ENCODE measurements at regions not wholly inside any gene's neighbourhood (a gene's known extent, or its start where the extent isn't known, plus 50 kb on each side); places are given as distances from the start of the nearest gene placed in this dataset.
A peak's percentile ranks its signal among the peaks of the same experiment; 100 is the strongest.
"Not testable (repeated sequence)": the region's sequence is repeated elsewhere in the genome, so short reads cannot be mapped to it uniquely, and the experiment has no call there.

DNA sequence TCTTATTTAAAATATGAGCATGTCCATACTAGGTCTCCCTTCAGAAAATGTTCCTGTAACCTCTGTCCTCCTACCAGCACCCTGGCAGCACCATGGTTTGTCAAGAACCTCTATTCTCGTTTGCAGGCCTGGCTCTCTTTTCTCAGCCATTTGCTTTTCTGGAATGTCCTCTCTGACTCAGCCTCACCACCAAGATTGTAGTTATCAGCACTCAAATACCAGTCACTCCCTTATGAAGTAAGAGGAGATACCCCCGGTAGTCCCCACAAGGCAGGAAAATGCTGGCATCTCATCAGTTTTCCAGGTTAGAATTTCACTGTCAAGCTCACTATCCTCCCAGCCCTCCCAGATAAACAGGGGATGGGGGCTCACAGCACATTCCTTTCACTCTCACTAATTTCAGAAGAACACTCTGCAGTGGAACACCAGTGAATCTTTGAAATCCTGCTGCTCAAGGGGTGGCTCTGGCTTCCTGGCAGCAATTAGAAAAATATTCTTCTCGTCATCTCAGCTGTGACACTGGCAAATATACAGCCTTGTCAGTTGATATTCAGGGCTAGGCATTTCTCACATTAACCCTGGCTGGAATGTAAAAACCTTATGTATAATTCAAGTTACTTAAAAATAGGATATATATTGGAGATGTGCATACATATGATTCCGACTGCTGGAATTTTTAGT, 129.2 kb downstream of the TBX18 start:
- DNase-seq: no peak

- no peak for DNase-seq
These were observed 130.6 kb downstream of the TBX18 start for GRCh38 chr6:84633771-84634170.

DNA sequence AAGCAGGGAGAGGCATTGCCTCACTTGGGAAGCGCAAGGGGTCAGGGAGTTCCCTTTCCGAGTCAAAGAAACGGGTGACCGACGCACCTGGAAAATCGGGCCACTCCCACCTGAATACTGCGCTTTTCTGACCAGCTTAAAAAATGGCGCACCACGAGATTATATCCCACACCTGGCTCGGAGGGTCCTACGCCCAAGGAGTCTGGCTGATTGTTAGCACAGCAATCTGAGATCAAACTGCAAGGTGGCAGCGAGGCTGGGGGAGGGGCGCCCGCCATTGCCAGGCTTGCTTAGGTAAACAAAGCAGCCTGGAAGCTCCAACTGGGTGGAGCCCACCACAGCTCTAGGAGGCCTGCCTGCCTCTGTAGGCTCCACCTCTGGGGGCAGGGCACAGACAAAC, 137.9 kb downstream of the TBX18 start:
- not testable (repeated sequence) for DNase-seq

GRCh38 chr6:84625506-84625905, 138.9 kb downstream of the TBX18 start:
- DNase-seq: no peak

GRCh38 chr6:84623956-84624680, 140.3 kb downstream of the TBX18 start:
- no peak for DNase-seq

- no peak for DNase-seq
These were observed 145.6 kb downstream of the TBX18 start for GRCh38 chr6:84618836-84619235.

- DNase-seq: no peak
These were observed 146.2 kb downstream of the TBX18 start for GRCh38 chr6:84618046-84618752.

DNA sequence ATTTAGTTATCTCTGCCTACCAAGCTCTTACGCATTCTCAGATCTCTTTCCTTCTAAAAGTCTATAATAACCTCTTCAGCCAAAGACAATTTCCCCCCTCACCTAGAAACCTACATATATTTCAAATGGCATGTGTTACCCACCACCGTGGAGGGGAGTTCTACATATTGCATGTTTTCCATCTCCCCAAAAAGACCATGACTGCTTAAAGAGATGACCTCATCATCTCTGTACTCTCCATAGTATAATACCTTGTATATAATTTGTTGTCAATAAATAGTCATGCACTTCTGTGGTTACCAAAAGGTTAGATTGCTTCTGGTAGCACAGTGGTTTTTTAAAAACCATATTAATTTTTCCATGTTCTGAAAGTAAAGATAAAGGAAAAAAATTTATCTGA, 148.4 kb downstream of the TBX18 start:
- no peak for DNase-seq

DNA sequence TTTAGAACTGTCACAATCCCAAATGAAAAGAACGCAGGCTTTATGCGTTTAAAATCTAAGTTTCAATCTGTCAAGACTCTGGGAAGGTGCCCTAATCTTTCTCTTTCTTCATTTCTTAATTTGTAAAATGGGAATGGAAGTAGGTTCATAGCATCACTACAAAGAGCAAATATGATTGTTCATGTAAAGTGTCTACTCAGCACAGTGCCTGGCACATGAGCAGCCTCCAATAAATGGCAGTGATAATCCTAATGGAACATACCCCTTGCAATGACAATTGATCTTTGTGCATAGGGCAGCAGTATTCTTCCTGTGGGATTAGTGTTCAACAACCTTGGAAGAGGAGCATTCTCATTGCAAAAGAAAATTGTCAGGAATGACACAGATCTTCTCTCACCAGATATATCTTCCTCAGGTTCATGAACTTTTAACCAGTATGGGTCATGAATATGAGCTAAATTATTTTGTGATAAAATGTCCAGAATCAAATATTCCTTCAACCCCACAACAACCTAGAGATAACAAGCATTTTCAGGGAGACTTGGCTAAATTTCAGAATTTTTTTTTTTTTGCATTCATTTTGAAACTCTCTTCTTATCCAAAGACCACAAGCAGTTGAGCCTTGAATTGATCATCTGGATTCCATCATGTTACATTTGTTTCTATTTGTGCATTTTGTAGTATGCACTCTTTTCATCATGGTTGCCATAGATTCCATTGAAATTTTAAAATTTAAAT, 149.1 kb downstream of the TBX18 start:
- no peak for DNase-seq

DNA sequence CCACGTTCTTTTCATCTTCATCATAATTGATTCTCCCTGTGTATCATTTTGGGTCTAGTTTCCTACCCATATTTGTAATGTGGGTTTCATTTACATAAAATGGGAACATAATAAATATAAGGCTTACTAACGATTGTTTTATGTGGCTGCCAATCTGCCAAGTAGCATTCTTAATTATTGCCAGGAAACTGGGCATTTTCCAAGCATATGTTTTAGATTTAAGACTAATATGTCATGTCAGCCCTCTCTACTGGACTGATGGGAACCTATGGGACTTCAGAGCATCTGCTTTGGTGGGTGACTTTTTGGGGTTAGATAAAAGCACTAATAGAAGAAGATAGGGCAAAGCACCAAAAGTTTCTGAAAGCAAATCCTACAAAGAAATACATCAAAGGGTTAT, 157.5 kb downstream of the TBX18 start:
- DNase-seq: no peak

- no peak for DNase-seq
These were observed 159.1 kb downstream of the TBX18 start for GRCh38 chr6:84605298-84605697.

DNA sequence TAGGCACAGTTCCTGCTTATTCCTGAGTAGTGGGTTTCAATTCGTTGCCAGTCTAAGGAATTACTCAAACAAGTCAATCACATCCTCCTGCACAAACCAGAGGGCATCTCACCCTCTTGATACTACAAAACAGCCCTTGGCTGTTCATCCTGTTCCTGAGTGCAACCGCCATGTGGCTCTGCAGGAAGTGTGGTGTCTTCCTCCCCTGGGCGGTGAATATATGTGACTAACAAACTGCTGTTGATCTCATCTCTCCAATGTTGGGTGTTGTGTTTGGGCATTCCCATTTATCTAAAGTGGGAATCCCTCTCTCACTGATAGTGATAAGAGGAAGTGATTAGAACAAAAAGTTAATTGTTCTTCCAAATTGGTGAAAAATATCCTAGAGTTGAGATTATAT, 163.0 kb downstream of the TBX18 start:
- DNase-seq: no peak

- DNase-seq: no peak
These were observed 164.4 kb downstream of the TBX18 start for GRCh38 chr6:84599991-84600390.

- DNase-seq: no peak
These were observed 167.0 kb downstream of the TBX18 start for GRCh38 chr6:84597238-84597875.

- no peak for DNase-seq
These were observed 167.9 kb downstream of the TBX18 start for GRCh38 chr6:84596488-84596887.

- no peak for DNase-seq
These were observed 175.7 kb downstream of the TBX18 start for GRCh38 chr6:84588697-84589080.

GRCh38 chr6:84587994-84588696, 176.3 kb downstream of the TBX18 start:
- peak; percentile 74 for DNase-seq

- DNase-seq: not testable (repeated sequence)
These were observed 177.0 kb downstream of the TBX18 start for GRCh38 chr6:84587202-84587940.

DNA sequence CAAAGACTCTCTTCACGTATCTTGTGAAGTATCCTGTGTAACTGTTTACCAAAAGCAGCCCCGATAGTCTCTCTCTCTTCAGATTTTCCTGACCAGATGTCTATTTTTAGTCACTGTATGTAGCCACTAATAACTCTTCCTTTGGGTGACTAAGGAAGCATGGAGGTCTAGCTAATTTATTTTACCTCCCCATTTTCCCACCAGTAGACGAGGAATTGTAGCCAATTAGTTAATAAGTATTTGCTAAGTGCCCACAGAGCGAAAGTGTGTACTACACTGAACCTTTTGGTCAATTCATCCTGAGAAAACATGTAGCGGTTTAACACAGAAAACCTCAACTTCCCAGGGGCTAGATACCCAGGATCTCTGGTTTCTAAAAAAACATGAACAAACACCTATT, 180.6 kb downstream of the TBX18 start:
- DNase-seq: no peak

DNA sequence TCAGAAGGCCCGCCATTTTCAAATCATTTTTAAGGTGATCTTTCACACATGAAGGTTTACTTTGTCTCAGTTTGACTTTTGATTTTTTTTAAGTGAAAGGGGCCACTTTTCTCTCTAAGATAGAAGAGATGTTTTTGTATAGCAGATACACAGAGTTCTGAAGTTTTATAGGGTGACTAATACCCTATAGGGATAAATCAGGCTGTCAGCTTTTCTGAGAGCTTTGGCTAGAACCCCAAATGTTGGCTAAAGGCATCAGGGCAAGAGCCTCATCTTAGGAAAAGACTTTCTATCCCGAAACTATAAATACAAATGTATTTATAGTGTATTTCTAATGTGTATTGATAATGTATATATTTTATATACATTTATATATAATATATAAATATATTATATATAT, 181.4 kb downstream of the TBX18 start:
- no peak for DNase-seq

- peak; percentile 89 for DNase-seq
These were observed 182.7 kb downstream of the TBX18 start for GRCh38 chr6:84581494-84582259.

All from MV-4-11 (cell line).